ENCODE measurements at regions not wholly inside any gene's neighbourhood (a gene's known extent, or its start where the extent isn't known, plus 50 kb on each side); places are given as distances from the start of the nearest gene placed in this dataset.

- no peak overlapping the region for H2AFZ ChIP-seq (ENCODE audit: low read length)
- H3K9ac ChIP-seq (ENCODE audit: low read depth, low read length, poor library complexity, severe bottlenecking), result no peak overlapping the region
- H3K79me2 ChIP-seq (ENCODE audit: insufficient read depth, low read length), result no peaks in the 10 kb centered on the region
- H3K27me3 ChIP-seq (ENCODE audit: insufficient read depth, low read length, poor library complexity, severe bottlenecking), result no peaks in the 10 kb centered on the region
- no peak for TF ChIP-seq EZH2phosphoT487 (IDR thresholded peaks at IDR 0.05; ENCODE audit: borderline replicate concordance)
- no peak for TF ChIP-seq CTCF (conservative IDR thresholded peaks at IDR 0.05; ENCODE audit: low read length)
- no peaks in the 10 kb centered on the region for H3F3A ChIP-seq (ENCODE audit: low read depth)
- no peak overlapping the region for H3K4me2 ChIP-seq (ENCODE audit: low read depth, low read length, poor library complexity, severe bottlenecking)
- H3K4me1 ChIP-seq (ENCODE audit: insufficient read depth, low read length, poor library complexity, severe bottlenecking), result no peaks in the 10 kb centered on the region
- no peaks in the 10 kb centered on the region for H4K20me1 ChIP-seq (ENCODE audit: insufficient read depth, low read length, poor library complexity, severe bottlenecking)
- H3K9me3 ChIP-seq (ENCODE audit: insufficient read depth, low read depth, low read length), result no peaks in the 10 kb centered on the region
- H3K9me2 ChIP-seq (replicated peaks; ENCODE audit: low read depth, low read length), result no peaks in the 10 kb centered on the region
- H3K4me3 ChIP-seq (ENCODE audit: low read length, poor library complexity, severe bottlenecking), result no peak overlapping the region
- H3K36me3 ChIP-seq (ENCODE audit: insufficient read depth, low read length), result no peaks in the 10 kb centered on the region
Measured at GRCh38 chr7:18123508-18124239, 96.0 kb upstream of the PRPS1L1 start.

GRCh38 chr7:18125476-18125875 is 97.8 kb upstream of the PRPS1L1 start:
- Histone ChIP-seq H3F3A (ENCODE audit: low read depth) (no peaks in the 10 kb centered on the region), H3K9me3 (ENCODE audit: insufficient read depth, low read depth, low read length) (no peaks in the 10 kb centered on the region), H3K4me3 (ENCODE audit: low read length, poor library complexity, severe bottlenecking) (no peak overlapping the region), H2AFZ (ENCODE audit: low read length) (no peak overlapping the region), H3K9ac (ENCODE audit: low read depth, low read length, poor library complexity, severe bottlenecking) (no peak overlapping the region), H3K9me2 (replicated peaks; ENCODE audit: low read depth, low read length) (no peaks in the 10 kb centered on the region), H3K4me2 (ENCODE audit: low read depth, low read length, poor library complexity, severe bottlenecking) (no peak overlapping the region), H3K36me3 (ENCODE audit: insufficient read depth, low read length) (no peaks in the 10 kb centered on the region), H3K79me2 (ENCODE audit: insufficient read depth, low read length) (no peaks in the 10 kb centered on the region), H4K20me1 (ENCODE audit: insufficient read depth, low read length, poor library complexity, severe bottlenecking) (no peaks in the 10 kb centered on the region), H3K27me3 (ENCODE audit: insufficient read depth, low read length, poor library complexity, severe bottlenecking) (no peaks in the 10 kb centered on the region), H3K4me1 (ENCODE audit: insufficient read depth, low read length, poor library complexity, severe bottlenecking) (no peaks in the 10 kb centered on the region)
- no peak for TF ChIP-seq EZH2phosphoT487 (IDR thresholded peaks at IDR 0.05; ENCODE audit: borderline replicate concordance)
- no peak for TF ChIP-seq CTCF (conservative IDR thresholded peaks at IDR 0.05; ENCODE audit: low read length)

- no peaks in the 10 kb centered on the region for H3K36me3 ChIP-seq (ENCODE audit: insufficient read depth, low read length)
- no peak overlapping the region for H3K9ac ChIP-seq (ENCODE audit: low read depth, low read length, poor library complexity, severe bottlenecking)
- TF ChIP-seq EZH2phosphoT487 (IDR thresholded peaks at IDR 0.05; ENCODE audit: borderline replicate concordance) (no peak), CTCF (conservative IDR thresholded peaks at IDR 0.05; ENCODE audit: low read length) (no peak)
Measured at GRCh38 chr7:18126281-18126680, 98.6 kb upstream of the PRPS1L1 start.

More at GRCh38 chr7:18126281-18126680, 98.6 kb upstream of the PRPS1L1 start:
- Histone ChIP-seq H3K27me3 (ENCODE audit: insufficient read depth, low read length, poor library complexity, severe bottlenecking) (no peaks in the 10 kb centered on the region), H3K9me2 (replicated peaks; ENCODE audit: low read depth, low read length) (no peaks in the 10 kb centered on the region), H3K4me1 (ENCODE audit: insufficient read depth, low read length, poor library complexity, severe bottlenecking) (no peaks in the 10 kb centered on the region), H3F3A (ENCODE audit: low read depth) (no peaks in the 10 kb centered on the region), H2AFZ (ENCODE audit: low read length) (no peak overlapping the region), H4K20me1 (ENCODE audit: insufficient read depth, low read length, poor library complexity, severe bottlenecking) (no peaks in the 10 kb centered on the region), H3K9me3 (ENCODE audit: insufficient read depth, low read depth, low read length) (no peaks in the 10 kb centered on the region), H3K79me2 (ENCODE audit: insufficient read depth, low read length) (no peaks in the 10 kb centered on the region), H3K4me3 (ENCODE audit: low read length, poor library complexity, severe bottlenecking) (no peak overlapping the region), H3K4me2 (ENCODE audit: low read depth, low read length, poor library complexity, severe bottlenecking) (no peak overlapping the region)
